22Rv1 (cell line): ENCODE measurements at regions not wholly inside any gene's neighbourhood (a gene's known extent, or its start where the extent isn't known, plus 50 kb on each side); places are given as distances from the start of the nearest gene placed in this dataset.

Source experiments
- ZFX ChIP-seq: fragments of 450-650 bp; IDR thresholded peaks from 2 replicates; pipeline ENCODE4 v1.6.1; 2017; ENCODE audit warnings: antibody characterized with exemption, borderline replicate concordance
- TF ChIP-seq, protein P1 (sequence below): fragments of 450-650 bp; IDR thresholded peaks from 2 replicates; pipeline ENCODE4 v1.5.1; 2017; ENCODE audit warnings: mild to moderate bottlenecking

DNA sequence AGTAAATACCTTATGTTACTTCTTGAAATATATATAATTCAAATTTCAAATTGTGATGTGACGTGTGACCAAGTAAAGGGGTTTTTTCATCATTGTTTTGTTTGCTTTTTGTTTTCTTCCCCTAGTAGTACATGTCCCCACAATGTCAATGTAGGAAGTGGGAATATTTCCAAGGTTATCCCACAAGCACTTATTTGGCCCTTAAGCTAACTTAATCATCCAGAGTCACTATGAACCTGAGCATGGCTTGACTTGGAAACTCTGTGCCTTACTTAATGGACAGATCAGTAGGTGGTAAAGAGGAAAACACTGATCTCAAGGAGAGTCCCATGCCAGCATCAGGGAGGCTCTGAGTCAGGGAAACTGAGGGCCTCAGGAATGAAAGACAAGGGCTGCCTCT, 569.3 kb upstream of the IGFBP3 start:
- TF ChIP-seq, protein P1, sequence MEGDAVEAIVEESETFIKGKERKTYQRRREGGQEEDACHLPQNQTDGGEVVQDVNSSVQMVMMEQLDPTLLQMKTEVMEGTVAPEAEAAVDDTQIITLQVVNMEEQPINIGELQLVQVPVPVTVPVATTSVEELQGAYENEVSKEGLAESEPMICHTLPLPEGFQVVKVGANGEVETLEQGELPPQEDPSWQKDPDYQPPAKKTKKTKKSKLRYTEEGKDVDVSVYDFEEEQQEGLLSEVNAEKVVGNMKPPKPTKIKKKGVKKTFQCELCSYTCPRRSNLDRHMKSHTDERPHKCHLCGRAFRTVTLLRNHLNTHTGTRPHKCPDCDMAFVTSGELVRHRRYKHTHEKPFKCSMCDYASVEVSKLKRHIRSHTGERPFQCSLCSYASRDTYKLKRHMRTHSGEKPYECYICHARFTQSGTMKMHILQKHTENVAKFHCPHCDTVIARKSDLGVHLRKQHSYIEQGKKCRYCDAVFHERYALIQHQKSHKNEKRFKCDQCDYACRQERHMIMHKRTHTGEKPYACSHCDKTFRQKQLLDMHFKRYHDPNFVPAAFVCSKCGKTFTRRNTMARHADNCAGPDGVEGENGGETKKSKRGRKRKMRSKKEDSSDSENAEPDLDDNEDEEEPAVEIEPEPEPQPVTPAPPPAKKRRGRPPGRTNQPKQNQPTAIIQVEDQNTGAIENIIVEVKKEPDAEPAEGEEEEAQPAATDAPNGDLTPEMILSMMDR, result no peak
- no peak for TF ChIP-seq ZFX
